HCT116 (cell line): ENCODE measurements at regions not wholly inside any gene's neighbourhood (a gene's known extent, or its start where the extent isn't known, plus 50 kb on each side); places are given as distances from the start of the nearest gene placed in this dataset.

Experiments
- CTCF ChIP-seq, 3 experiments: fragments of 200-600 bp in 1 of 3; sonication (generic) in 1 of 3; IDR thresholded peaks in 2 of 3; conservative IDR thresholded peaks in 1 of 3; 2 replicates each; pipeline ENCODE4 v1.5.1; 2012 to 2017; ENCODE audit warnings: low read depth in 2 of 3, low read length in 2 of 3, antibody characterized with exemption in 1 of 3, borderline replicate concordance in 1 of 3, control low read depth in 1 of 3, mild to moderate bottlenecking in 1 of 3, mixed read lengths in 1 of 3, mixed run types in 1 of 3, moderate library complexity in 1 of 3; ENCODE audit not compliant: insufficient read depth in 1 of 3
- REST ChIP-seq: IDR thresholded peaks from 2 replicates; pipeline ENCODE4 v1.6.1; 2012; ENCODE audit warnings: low read depth
- SIN3A ChIP-seq: IDR thresholded peaks from 2 replicates; pipeline ENCODE4 v1.6.1; 2012; ENCODE audit warnings: low read depth

DNA sequence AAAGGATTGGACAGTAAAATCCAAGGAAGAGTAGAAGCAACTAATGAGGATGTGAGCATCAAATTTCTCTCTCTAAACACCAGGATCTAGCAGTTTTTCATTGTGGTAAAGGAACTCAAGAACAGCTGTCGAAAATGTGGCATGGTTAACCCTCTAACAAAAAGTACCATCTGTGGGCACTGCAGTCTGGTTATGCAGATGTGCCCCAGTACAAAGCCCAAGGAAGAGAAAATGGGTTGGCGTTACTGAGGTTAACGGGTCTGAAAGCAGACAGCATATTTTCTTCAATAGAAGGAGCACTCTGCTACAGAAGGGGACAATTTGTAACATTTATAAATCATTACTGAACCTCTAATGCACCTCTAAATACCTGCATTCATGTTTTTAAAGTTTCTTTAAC lies 253.0 kb upstream of the HNRNPA3 start:
- TF ChIP-seq CTCF (IDR thresholded peaks at IDR 0.05 in 2 of 3, conservative IDR thresholded peaks at IDR 0.05 in 1 of 3; ENCODE audit: borderline replicate concordance in 1 of 3, insufficient read depth in 1 of 3, low read depth in 2 of 3, low read length in 2 of 3): no peak
- TF ChIP-seq SIN3A: no peak
- no peak for TF ChIP-seq REST
